ENCODE measurements at regions not wholly inside any gene's neighbourhood (a gene's known extent, or its start where the extent isn't known, plus 50 kb on each side); places are given as distances from the start of the nearest gene placed in this dataset.
"Not testable (repeated sequence)": the region's sequence is repeated elsewhere in the genome, so short reads cannot be mapped to it uniquely, and the experiment has no call there.

- no peak overlapping the region for H3K4me3 Mint-ChIP-seq
- H3K9me3 Mint-ChIP-seq = no peaks in the 10 kb centered on the region
- H3K4me1 Mint-ChIP-seq (ENCODE audit: unreplicated experiment) = no peaks in the 10 kb centered on the region
- H3K27ac Mint-ChIP-seq = no peak overlapping the region
- H3K36me3 Mint-ChIP-seq = no peaks in the 10 kb centered on the region
- no peak for DNase-seq (ENCODE audit: extremely low spot score, unreplicated experiment)
- TF ChIP-seq, protein P1, sequence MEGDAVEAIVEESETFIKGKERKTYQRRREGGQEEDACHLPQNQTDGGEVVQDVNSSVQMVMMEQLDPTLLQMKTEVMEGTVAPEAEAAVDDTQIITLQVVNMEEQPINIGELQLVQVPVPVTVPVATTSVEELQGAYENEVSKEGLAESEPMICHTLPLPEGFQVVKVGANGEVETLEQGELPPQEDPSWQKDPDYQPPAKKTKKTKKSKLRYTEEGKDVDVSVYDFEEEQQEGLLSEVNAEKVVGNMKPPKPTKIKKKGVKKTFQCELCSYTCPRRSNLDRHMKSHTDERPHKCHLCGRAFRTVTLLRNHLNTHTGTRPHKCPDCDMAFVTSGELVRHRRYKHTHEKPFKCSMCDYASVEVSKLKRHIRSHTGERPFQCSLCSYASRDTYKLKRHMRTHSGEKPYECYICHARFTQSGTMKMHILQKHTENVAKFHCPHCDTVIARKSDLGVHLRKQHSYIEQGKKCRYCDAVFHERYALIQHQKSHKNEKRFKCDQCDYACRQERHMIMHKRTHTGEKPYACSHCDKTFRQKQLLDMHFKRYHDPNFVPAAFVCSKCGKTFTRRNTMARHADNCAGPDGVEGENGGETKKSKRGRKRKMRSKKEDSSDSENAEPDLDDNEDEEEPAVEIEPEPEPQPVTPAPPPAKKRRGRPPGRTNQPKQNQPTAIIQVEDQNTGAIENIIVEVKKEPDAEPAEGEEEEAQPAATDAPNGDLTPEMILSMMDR (conservative IDR thresholded peaks at IDR 0.05) = no peak
- H3K27me3 Mint-ChIP-seq = peaks cover 9% of the 10 kb centered on the region
Observed at GRCh38 chr4:72945719-72946336, 123.7 kb downstream of the COX18 start.

GRCh38 chr4:72942565-72942964, 127.0 kb downstream of the COX18 start:
- H3K4me1 Mint-ChIP-seq (ENCODE audit: unreplicated experiment) = no peaks in the 10 kb centered on the region
- no peak overlapping the region for H3K4me3 Mint-ChIP-seq
- TF ChIP-seq, protein P1 (conservative IDR thresholded peaks at IDR 0.05) = no peak
- no peak overlapping the region for H3K27ac Mint-ChIP-seq
- H3K9me3 Mint-ChIP-seq = no peaks in the 10 kb centered on the region
- peaks cover 9% of the 10 kb centered on the region for H3K27me3 Mint-ChIP-seq
- no peak for DNase-seq (ENCODE audit: extremely low spot score, unreplicated experiment)
- no peaks in the 10 kb centered on the region for H3K36me3 Mint-ChIP-seq

DNA sequence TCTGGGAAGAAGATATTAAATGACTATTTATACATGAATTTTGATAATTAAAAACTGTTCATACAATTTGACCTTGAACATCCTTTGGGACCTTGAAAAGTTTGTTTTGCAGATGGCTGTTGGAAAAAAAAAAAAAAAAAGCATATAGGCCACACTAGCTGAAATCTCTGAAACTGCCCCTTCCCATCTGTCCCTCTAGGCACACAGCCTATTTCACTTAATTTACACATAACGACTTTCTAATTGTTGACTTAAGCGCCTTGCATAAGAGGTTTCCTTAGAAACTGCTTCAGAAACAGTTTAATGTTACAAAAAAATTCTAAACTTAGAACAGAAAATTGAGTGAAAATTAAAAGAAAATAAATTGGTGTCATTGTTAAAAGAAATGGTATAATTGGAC, 131.0 kb downstream of the COX18 start:
- H3K4me1 Mint-ChIP-seq (ENCODE audit: unreplicated experiment) = no peaks in the 10 kb centered on the region
- no peak for DNase-seq (ENCODE audit: extremely low spot score, unreplicated experiment)
- H3K36me3 Mint-ChIP-seq = no peaks in the 10 kb centered on the region
- H3K27ac Mint-ChIP-seq = no peak overlapping the region
- H3K4me3 Mint-ChIP-seq = no peak overlapping the region
- TF ChIP-seq, protein P1 (conservative IDR thresholded peaks at IDR 0.05) = no peak
- H3K27me3 Mint-ChIP-seq = no peaks in the 10 kb centered on the region
- H3K9me3 Mint-ChIP-seq = no peaks in the 10 kb centered on the region

DNA sequence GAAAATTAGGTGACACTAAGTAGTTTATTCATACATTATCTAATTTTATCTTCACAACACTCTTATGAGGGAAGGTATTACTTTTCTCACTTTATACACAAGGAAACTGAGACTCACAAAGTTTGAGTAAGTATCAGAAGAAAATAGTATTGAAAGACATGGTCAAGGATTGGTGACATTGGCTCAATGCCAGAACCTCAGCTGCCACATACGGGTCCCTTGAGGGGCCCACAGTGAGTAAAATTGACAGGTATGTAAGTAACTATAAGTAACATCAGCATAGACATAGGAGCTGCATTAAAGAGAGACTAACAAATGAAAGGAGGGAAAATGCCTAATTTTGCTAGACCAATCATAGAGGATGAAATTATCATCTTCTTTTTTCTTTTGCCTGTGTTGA, 134.1 kb downstream of the COX18 start:
- Mint-ChIP-seq H3K4me3 (no peak overlapping the region), H3K27ac (no peak overlapping the region), H3K27me3 (no peaks in the 10 kb centered on the region), H3K9me3 (peaks cover under 1% of the 10 kb centered on the region), H3K36me3 (no peaks in the 10 kb centered on the region), H3K4me1 (ENCODE audit: unreplicated experiment) (no peaks in the 10 kb centered on the region)
- TF ChIP-seq, protein P1 (conservative IDR thresholded peaks at IDR 0.05) = no peak
- DNase-seq (ENCODE audit: extremely low spot score, unreplicated experiment) = no peak

DNA sequence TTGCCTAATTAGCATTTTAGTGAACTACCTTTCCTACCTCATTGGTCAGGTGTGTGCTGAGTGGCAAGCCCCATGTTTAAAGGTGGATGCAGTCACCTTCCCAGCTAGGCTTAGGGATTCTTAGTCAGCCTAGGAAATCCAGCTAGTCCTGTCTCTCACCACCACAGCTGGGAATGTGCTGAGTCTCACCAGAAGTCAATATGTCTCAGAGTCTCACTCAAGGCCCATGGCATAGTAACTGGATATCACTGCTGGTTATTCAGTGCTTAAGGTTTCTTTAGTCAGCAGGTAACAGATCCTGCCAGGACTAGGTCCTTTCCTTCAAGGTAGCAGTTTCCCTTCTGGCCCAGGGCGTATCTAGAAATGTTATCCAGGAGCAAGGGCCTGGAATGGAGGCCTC, 136.5 kb downstream of the COX18 start:
- Mint-ChIP-seq H3K4me3 (no peak overlapping the region), H3K27me3 (no peaks in the 10 kb centered on the region), H3K4me1 (ENCODE audit: unreplicated experiment) (no peaks in the 10 kb centered on the region), H3K9me3 (peaks cover 7% of the 10 kb centered on the region), H3K27ac (no peak overlapping the region), H3K36me3 (no peaks in the 10 kb centered on the region)
- TF ChIP-seq, protein P1 (conservative IDR thresholded peaks at IDR 0.05) = no peak
- DNase-seq (ENCODE audit: extremely low spot score, unreplicated experiment) = no peak

DNA sequence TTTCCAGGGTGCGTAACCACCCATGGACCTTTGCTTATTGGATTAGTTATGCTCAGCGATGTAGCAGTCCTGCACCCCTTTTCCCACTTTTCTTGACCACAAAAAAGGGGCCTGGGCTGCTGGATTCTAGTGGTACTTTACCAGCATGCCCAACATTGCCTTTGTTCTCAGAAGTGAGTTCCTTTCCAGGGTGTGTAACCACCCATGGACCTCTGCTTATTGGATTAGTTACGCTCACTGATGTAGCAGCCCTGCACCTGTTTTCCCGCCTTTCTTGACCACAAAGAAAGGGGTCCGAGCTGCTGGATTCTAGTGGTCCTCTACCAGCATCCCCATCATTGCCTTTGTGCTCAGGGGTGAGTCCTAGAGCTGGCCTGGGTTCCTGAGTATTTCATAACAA, 138.2 kb downstream of the COX18 start:
- Mint-ChIP-seq H3K36me3 (no peaks in the 10 kb centered on the region), H3K4me3 (no peak overlapping the region), H3K4me1 (ENCODE audit: unreplicated experiment) (no peaks in the 10 kb centered on the region), H3K27ac (no peak overlapping the region), H3K27me3 (no peaks in the 10 kb centered on the region), H3K9me3 (peaks cover 14% of the 10 kb centered on the region)
- TF ChIP-seq, protein P1 (conservative IDR thresholded peaks at IDR 0.05) = no peak
- no peak for DNase-seq (ENCODE audit: extremely low spot score, unreplicated experiment)

- Mint-ChIP-seq H3K27ac (peak overlapping the region; percentile 48), H3K4me3 (peak overlapping the region; percentile 60), H3K9me3 (peaks cover 14% of the 10 kb centered on the region)
- not testable (repeated sequence) for H3K4me1 Mint-ChIP-seq (ENCODE audit: unreplicated experiment); H3K36me3 Mint-ChIP-seq; H3K27me3 Mint-ChIP-seq; DNase-seq (ENCODE audit: extremely low spot score, unreplicated experiment)
Observed at GRCh38 chr4:72929596-72930274, 139.8 kb downstream of the COX18 start.
